OCI-LY1 (cell line): ENCODE measurements at regions not wholly inside any gene's neighbourhood (a gene's known extent, or its start where the extent isn't known, plus 50 kb on each side); places are given as distances from the start of the nearest gene placed in this dataset.

Source experiments
- H2AFZ ChIP-seq: fragments of 200-600 bp; sonication (generic), shearing (Covaris generic); 2 replicates; pipeline ENCODE4 v1.6.0; 2014; ENCODE audit warnings: antibody characterized with exemption, mild to moderate bottlenecking, low read length
- H3F3A ChIP-seq: fragments of 200-600 bp; sonication (generic), shearing (Covaris generic); 2 replicates; pipeline ENCODE4 v1.6.0; 2014; ENCODE audit warnings: mild to moderate bottlenecking, antibody characterized with exemption, low read length, moderate library complexity; ENCODE audit not compliant: insufficient read depth
- H3K27ac ChIP-seq: fragments of 200-600 bp; sonication (generic); 2 replicates; pipeline ENCODE4 v1.5.1; 2014; ENCODE audit warnings: low read length, mixed run types, mild to moderate bottlenecking, low read depth; ENCODE audit not compliant: poor library complexity, severe bottlenecking
- H3K27me3 ChIP-seq: fragments of 200-600 bp; sonication (generic); 2 replicates; pipeline ENCODE4 v1.6.0; 2014; ENCODE audit warnings: antibody characterized with exemption, mild to moderate bottlenecking, low read length, moderate library complexity; ENCODE audit not compliant: insufficient read depth
- H3K36me3 ChIP-seq: fragments of 200-600 bp; sonication (generic); 2 replicates; pipeline ENCODE4 v1.6.1; 2014; ENCODE audit warnings: mild to moderate bottlenecking, antibody characterized with exemption, low read length, moderate library complexity, mixed read lengths; ENCODE audit not compliant: insufficient read depth
- H3K4me1 ChIP-seq: fragments of 200-600 bp; sonication (generic); 2 replicates; pipeline ENCODE4 v1.5.1; 2014; ENCODE audit warnings: mild to moderate bottlenecking, low read length, moderate library complexity; ENCODE audit not compliant: insufficient read depth, severe bottlenecking
- H3K4me2 ChIP-seq: fragments of 200-600 bp; sonication (generic), shearing (Covaris generic); 2 replicates; pipeline ENCODE4 v1.6.1; 2014; ENCODE audit warnings: low read length
- H3K4me3 ChIP-seq: fragments of 200-600 bp; sonication (generic); 2 replicates; pipeline ENCODE4 v1.5.1; 2014; ENCODE audit warnings: low read length, low read depth, mild to moderate bottlenecking, mixed read lengths; ENCODE audit not compliant: poor library complexity, severe bottlenecking
- H3K79me2 ChIP-seq: fragments of 200-600 bp; shearing (Covaris generic); 2 replicates; pipeline ENCODE4 v1.6.1; 2016; ENCODE audit warnings: mixed run types, low read length, mixed read lengths; ENCODE audit not compliant: insufficient read depth
- H3K9ac ChIP-seq: fragments of 200-600 bp; sonication (generic), shearing (Covaris generic); 2 replicates; pipeline ENCODE4 v1.6.1; 2014; ENCODE audit warnings: mild to moderate bottlenecking, low read length, mixed read lengths
- H3K9me2 ChIP-seq: fragments of 200-600 bp; sonication (generic), shearing (Covaris generic); 2 replicates; pipeline ENCODE4 v1.6.1; 2014; ENCODE audit warnings: low read depth, mild to moderate bottlenecking, low read length, mixed read lengths
- H3K9me3 ChIP-seq: fragments of 200-600 bp; shearing (Covaris generic); 2 replicates; pipeline ENCODE4 v1.6.1; 2014; ENCODE audit warnings: low read length, mixed read lengths
- H4K20me1 ChIP-seq: fragments of 200-600 bp; sonication (generic), shearing (Covaris generic); 2 replicates; pipeline ENCODE4 v1.6.0; 2016; ENCODE audit warnings: mild to moderate bottlenecking, low read length; ENCODE audit not compliant: insufficient read depth
- EZH2 ChIP-seq: fragments of 200-600 bp; sonication (generic), shearing (Covaris generic); IDR thresholded peaks from 2 replicates; pipeline ENCODE4 v1.8.0; 2017; ENCODE audit warnings: borderline replicate concordance, mixed run types, mild to moderate bottlenecking, antibody characterized with exemption, low read length, moderate library complexity, mixed read lengths
- TF ChIP-seq, protein P1 (sequence below): fragments of 200-600 bp; sonication (generic), shearing (Covaris generic); IDR thresholded peaks from 2 replicates; pipeline ENCODE4 v1.5.1; 2017; ENCODE audit warnings: mild to moderate bottlenecking, antibody characterized with exemption, low read length, moderate library complexity, mixed read lengths

DNA sequence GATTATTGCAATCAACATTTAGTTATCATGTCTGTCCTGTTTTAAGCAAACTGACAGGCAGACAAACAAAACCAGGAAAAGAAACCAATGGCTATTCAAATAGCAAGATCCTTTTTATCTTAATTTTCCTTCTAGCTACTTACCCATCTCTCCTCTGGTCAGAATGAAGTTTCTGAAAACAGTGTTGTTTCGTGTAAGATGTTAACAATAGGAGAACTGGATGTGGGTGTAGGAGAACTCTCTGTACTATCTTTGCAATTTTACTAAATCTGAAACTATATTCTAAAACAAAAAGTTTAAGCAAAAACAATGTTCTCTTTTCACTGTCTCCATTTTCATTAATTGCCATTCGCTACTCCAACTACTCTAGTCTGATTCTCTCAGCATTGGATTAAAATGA, 726.4 kb downstream of the ZNF385D start:
- H3K9ac ChIP-seq, result no peak overlapping the region
- TF ChIP-seq, protein P1, sequence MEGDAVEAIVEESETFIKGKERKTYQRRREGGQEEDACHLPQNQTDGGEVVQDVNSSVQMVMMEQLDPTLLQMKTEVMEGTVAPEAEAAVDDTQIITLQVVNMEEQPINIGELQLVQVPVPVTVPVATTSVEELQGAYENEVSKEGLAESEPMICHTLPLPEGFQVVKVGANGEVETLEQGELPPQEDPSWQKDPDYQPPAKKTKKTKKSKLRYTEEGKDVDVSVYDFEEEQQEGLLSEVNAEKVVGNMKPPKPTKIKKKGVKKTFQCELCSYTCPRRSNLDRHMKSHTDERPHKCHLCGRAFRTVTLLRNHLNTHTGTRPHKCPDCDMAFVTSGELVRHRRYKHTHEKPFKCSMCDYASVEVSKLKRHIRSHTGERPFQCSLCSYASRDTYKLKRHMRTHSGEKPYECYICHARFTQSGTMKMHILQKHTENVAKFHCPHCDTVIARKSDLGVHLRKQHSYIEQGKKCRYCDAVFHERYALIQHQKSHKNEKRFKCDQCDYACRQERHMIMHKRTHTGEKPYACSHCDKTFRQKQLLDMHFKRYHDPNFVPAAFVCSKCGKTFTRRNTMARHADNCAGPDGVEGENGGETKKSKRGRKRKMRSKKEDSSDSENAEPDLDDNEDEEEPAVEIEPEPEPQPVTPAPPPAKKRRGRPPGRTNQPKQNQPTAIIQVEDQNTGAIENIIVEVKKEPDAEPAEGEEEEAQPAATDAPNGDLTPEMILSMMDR, result no peak
- no peak for TF ChIP-seq EZH2
- H3K4me2 ChIP-seq, result no peak overlapping the region
- no peaks in the 10 kb centered on the region for H4K20me1 ChIP-seq
- H3K79me2 ChIP-seq, result no peaks in the 10 kb centered on the region
- no peaks in the 10 kb centered on the region for H3K9me2 ChIP-seq
- no peaks in the 10 kb centered on the region for H3K4me1 ChIP-seq
- H3K27ac ChIP-seq, result no peak overlapping the region
- H2AFZ ChIP-seq, result no peak overlapping the region
- H3K4me3 ChIP-seq, result no peak overlapping the region
- H3K9me3 ChIP-seq, result no peaks in the 10 kb centered on the region
- H3K36me3 ChIP-seq, result no peaks in the 10 kb centered on the region
- no peaks in the 10 kb centered on the region for H3K27me3 ChIP-seq
- H3F3A ChIP-seq, result no peaks in the 10 kb centered on the region

DNA sequence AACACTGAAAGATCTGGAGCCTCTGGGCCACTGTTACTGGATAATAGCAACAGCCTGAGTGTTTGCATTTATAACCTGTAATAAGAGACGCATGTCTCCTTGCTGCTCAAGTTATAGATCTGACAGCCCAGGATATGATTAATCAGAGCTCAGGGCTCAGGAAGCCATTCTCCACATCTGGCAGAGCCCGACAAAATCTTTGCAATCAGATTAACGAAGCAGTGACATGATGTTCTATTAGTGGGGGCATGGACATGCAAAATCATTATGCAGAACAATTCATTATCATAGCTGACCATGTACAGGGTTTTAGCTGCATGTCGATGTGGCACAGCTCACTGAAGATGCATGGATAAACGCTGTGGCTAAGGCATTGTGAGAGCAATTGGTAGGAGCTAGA, 730.3 kb downstream of the ZNF385D start:
- H3K9me2 ChIP-seq, result no peaks in the 10 kb centered on the region
- H3K9ac ChIP-seq, result no peak overlapping the region
- TF ChIP-seq, protein P1, result no peak
- TF ChIP-seq EZH2, result no peak
- no peaks in the 10 kb centered on the region for H4K20me1 ChIP-seq
- H2AFZ ChIP-seq, result no peak overlapping the region
- no peak overlapping the region for H3K27ac ChIP-seq
- no peak overlapping the region for H3K4me2 ChIP-seq
- no peaks in the 10 kb centered on the region for H3K79me2 ChIP-seq
- no peaks in the 10 kb centered on the region for H3F3A ChIP-seq
- H3K27me3 ChIP-seq, result no peaks in the 10 kb centered on the region
- no peaks in the 10 kb centered on the region for H3K4me1 ChIP-seq
- no peaks in the 10 kb centered on the region for H3K36me3 ChIP-seq
- H3K9me3 ChIP-seq, result no peaks in the 10 kb centered on the region
- H3K4me3 ChIP-seq, result no peak overlapping the region

DNA sequence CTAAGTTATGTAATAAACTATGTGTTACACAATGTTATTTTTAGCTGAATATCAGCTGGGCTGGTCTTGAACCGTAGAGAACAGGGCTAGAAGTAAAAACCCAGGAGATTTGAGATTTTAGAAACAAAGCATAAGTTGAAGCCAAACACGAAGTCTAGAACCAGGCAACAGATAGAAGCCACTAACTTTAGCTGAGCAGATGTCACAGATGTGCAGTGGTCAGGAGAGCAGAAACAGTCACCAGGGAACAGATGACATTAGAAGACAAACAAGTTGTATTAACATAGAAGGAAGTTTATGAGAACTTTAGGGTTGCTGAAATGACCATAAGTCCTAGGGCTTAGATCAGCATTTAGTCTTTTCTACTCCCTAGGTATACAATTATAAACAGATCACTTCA, 731.0 kb downstream of the ZNF385D start:
- no peak overlapping the region for H3K4me2 ChIP-seq
- H3K27me3 ChIP-seq, result no peaks in the 10 kb centered on the region
- H3F3A ChIP-seq, result no peaks in the 10 kb centered on the region
- H3K36me3 ChIP-seq, result no peaks in the 10 kb centered on the region
- no peaks in the 10 kb centered on the region for H3K79me2 ChIP-seq
- H3K4me1 ChIP-seq, result no peaks in the 10 kb centered on the region
- no peak overlapping the region for H3K4me3 ChIP-seq
- H3K9ac ChIP-seq, result no peak overlapping the region
- H3K9me2 ChIP-seq, result no peaks in the 10 kb centered on the region
- no peak overlapping the region for H2AFZ ChIP-seq
- H4K20me1 ChIP-seq, result no peaks in the 10 kb centered on the region
- H3K27ac ChIP-seq, result no peak overlapping the region
- TF ChIP-seq EZH2, result no peak
- TF ChIP-seq, protein P1, result no peak
- no peaks in the 10 kb centered on the region for H3K9me3 ChIP-seq
